Lower lobe of right lung (tissue), 2 donors: ENCODE measurements at regions not wholly inside any gene's neighbourhood (a gene's known extent, or its start where the extent isn't known, plus 50 kb on each side); places are given as distances from the start of the nearest gene placed in this dataset.

Experiments used
- ATAC-seq, 2 donors: fragments of 200-7000 bp; cut with Tn5 transposase; one replicate each; pipeline ENCODE4 v1.9.1; 2020 to 2022; ENCODE audit warnings: mild to moderate bottlenecking in 2 of 2, moderate library complexity in 2 of 2
- DNase-seq: peaks from one replicate; pipeline ENCODE4 v3.0.0-alpha.2; 2020
- H3K27ac ChIP-seq: fragments of 200-600 bp; one replicate; pipeline ENCODE4 v1.8.0; 2022
- H3K27me3 ChIP-seq: fragments of 200-600 bp; one replicate; pipeline ENCODE4 v1.8.0; 2022; ENCODE audit warnings: low read depth
- H3K36me3 ChIP-seq: fragments of 200-600 bp; one replicate; pipeline ENCODE4 v1.8.0; 2022; ENCODE audit warnings: mild to moderate bottlenecking
- H3K4me1 ChIP-seq: fragments of 200-600 bp; one replicate; pipeline ENCODE4 v1.8.0; 2022
- H3K4me3 ChIP-seq: fragments of 200-600 bp; one replicate; pipeline ENCODE4 v1.8.0; 2022; ENCODE audit warnings: mild to moderate bottlenecking
- H3K9me3 ChIP-seq: fragments of 200-600 bp; one replicate; pipeline ENCODE4 v1.8.0; 2022
- intact Hi-C: fragments of 100-400 bp; cut with DNase I; formaldehyde crosslinking; loops from one replicate; pipeline ENCODE4 v1.11.0; 2022
- TF ChIP-seq, protein P1 (sequence below): fragments of 200-600 bp; IDR thresholded peaks from one replicate; pipeline ENCODE4 v1.8.0; 2022; ENCODE audit warnings: antibody characterized with exemption, mild to moderate bottlenecking
- donor health status: DM: no; HTN: yes; CAD: no; lungs with severe emphysema.

DNA sequence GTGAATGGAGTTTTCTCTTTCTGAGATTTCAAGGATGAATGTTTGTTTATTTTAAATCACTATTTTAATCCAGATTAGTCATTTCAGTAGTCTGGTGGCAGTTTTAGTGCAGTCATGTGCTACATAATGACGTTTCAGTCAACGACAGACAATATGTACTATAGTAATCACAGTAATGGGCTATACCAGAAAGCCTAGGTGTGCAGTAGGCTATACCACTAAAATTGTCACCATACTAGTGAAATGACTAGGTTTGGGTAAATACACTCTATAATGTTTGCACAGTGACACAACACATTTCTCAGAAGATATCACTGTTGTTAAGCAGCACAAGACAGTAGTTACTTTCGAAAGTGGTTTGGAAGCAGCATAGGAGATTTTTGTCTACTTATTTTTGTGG, 203.1 kb downstream of the ETNK1 start:
- TF ChIP-seq, protein P1, sequence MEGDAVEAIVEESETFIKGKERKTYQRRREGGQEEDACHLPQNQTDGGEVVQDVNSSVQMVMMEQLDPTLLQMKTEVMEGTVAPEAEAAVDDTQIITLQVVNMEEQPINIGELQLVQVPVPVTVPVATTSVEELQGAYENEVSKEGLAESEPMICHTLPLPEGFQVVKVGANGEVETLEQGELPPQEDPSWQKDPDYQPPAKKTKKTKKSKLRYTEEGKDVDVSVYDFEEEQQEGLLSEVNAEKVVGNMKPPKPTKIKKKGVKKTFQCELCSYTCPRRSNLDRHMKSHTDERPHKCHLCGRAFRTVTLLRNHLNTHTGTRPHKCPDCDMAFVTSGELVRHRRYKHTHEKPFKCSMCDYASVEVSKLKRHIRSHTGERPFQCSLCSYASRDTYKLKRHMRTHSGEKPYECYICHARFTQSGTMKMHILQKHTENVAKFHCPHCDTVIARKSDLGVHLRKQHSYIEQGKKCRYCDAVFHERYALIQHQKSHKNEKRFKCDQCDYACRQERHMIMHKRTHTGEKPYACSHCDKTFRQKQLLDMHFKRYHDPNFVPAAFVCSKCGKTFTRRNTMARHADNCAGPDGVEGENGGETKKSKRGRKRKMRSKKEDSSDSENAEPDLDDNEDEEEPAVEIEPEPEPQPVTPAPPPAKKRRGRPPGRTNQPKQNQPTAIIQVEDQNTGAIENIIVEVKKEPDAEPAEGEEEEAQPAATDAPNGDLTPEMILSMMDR, result no peak
- Histone ChIP-seq H3K9me3 (no peaks in the 10 kb centered on the region), H3K27ac (no peak overlapping the region), H3K27me3 (no peaks in the 10 kb centered on the region), H3K4me3 (no peak overlapping the region), H3K36me3 (no peaks in the 10 kb centered on the region), H3K4me1 (no peaks in the 10 kb centered on the region)
- DNase-seq, result no peak
- intact Hi-C loops, result no loop called here
- no peak for ATAC-seq

DNA sequence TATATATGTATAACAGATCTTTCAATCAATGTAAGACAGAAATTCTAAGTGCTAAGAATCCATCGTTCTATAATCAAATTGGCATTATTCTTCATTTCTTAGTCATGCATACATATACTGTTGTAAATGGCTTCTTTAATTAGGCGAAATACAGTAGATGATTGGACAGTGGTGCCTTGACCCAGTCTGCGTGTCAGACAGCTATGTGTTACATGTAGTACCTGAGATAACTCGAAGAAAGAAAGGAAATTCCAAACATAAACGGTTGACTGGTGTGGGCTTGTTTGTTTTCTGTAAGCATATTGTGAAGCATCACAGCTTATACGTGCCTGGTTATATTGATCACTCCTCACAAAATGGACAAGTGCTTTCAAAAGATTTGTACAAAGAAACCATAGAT, 210.5 kb downstream of the ETNK1 start:
- Histone ChIP-seq H3K9me3 (no peaks in the 10 kb centered on the region), H3K4me1 (no peaks in the 10 kb centered on the region), H3K36me3 (no peaks in the 10 kb centered on the region), H3K4me3 (no peak overlapping the region), H3K27ac (no peak overlapping the region), H3K27me3 (no peaks in the 10 kb centered on the region)
- ATAC-seq (no peak), DNase-seq (no peak)
- TF ChIP-seq, protein P1, result no peak
- intact Hi-C loops, result no loop called here

DNA sequence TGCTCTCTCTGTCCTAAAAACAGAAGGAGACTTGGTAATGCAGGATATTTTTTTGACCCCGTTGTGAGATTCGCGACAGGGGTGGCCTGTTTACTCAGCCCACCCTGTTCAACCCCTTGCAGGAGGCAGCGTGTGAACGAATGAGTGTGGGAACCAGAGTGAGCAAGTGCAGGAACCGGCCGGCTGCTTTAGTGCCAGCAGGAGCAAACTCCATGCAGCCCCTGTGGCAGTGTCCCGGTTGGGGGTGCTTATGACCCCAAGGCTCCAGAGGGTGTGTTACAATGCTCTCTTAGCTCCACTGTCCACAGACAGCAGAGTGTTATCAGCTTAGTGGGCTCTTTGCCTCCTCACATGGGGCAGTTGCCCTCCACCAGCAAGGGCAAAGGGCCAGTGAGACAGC, 225.2 kb downstream of the ETNK1 start:
- DNase-seq (no peak), ATAC-seq (no peak)
- H3K27ac ChIP-seq, result no peak overlapping the region
- intact Hi-C loops, result loop anchor here (10.0 kb wide), 1 partner anchor 205 kb away; no protein-coding TSS in a partner anchor
- H3K27me3 ChIP-seq, result no peaks in the 10 kb centered on the region
- TF ChIP-seq, protein P1, result no peak
- no peaks in the 10 kb centered on the region for H3K4me1 ChIP-seq
- H3K36me3 ChIP-seq, result no peaks in the 10 kb centered on the region
- H3K9me3 ChIP-seq, result no peaks in the 10 kb centered on the region
- no peak overlapping the region for H3K4me3 ChIP-seq

DNA sequence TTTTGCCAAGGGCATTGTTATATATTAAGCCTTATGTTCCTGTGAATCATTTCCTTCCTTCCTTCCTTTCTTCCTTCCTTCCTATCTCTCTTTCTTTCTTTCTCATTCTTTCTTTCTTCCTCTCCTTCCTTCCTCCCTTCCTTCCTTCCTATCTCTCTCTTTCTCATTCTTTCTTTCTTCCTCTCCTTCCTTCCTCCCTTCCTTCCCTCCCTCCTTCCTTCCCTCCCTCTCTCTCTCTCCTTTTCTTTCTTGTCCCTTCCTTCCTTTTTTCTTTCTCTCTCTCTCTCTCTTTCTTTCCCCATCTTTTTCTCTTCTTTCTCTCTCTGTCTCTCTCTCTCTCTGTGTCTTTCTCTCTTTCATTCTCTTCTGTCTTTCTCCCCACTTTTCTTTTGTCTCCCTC, 226.6 kb downstream of the ETNK1 start:
- H3K4me1 ChIP-seq, result peaks cover 5% of the 10 kb centered on the region
- H3K4me3 ChIP-seq, result no peak overlapping the region
- H3K36me3 ChIP-seq, result no peaks in the 10 kb centered on the region
- H3K27me3 ChIP-seq, result no peaks in the 10 kb centered on the region
- TF ChIP-seq, protein P1, result no peak
- ATAC-seq (no peak), DNase-seq (no peak)
- no peaks in the 10 kb centered on the region for H3K9me3 ChIP-seq
- intact Hi-C loops, result loop anchor here (10.0 kb wide), 1 partner anchor 203 kb away; no protein-coding TSS in a partner anchor
- H3K27ac ChIP-seq, result no peak overlapping the region

DNA sequence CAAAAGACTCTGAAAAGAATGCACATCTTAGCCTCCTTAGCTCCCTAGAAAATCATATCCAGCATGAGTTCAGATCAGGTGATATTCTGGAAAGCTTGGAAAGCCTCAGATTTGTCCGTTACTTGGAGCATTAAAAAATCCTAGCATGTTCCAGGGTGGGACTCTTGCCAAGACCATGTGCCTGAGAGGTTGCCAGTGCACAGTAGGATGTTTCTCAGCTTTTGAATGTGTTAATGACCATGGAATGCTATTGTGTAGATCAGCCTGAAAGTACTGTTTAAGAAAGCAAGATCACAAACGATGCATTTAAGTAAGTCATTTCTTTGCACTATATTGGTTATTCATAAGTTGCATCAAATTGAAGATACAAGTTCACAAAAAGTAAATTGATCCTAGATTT, 230.5 kb downstream of the ETNK1 start:
- intact Hi-C loops, result loop anchor here (10.0 kb wide), 1 partner anchor 199 kb away; no protein-coding TSS in a partner anchor
- no peak for DNase-seq

More for the DNA sequence above, 230.5 kb downstream of the ETNK1 start:
- peaks cover 5% of the 10 kb centered on the region for H3K4me1 ChIP-seq
- H3K36me3 ChIP-seq, result no peaks in the 10 kb centered on the region
- no peaks in the 10 kb centered on the region for H3K9me3 ChIP-seq
- no peaks in the 10 kb centered on the region for H3K27me3 ChIP-seq
- no peak overlapping the region for H3K27ac ChIP-seq
- no peak overlapping the region for H3K4me3 ChIP-seq
- no peak for ATAC-seq
- TF ChIP-seq, protein P1, result no peak
